Activated B cell treated with CpG ODN at 0.5 μM for 24 hours (primary cell): ENCODE measurements at regions not wholly inside any gene's neighbourhood (a gene's known extent, or its start where the extent isn't known, plus 50 kb on each side); places are given as distances from the start of the nearest gene placed in this dataset.

Source experiments
- ATAC-seq: fragments of 200-7000 bp; cut with Tn5 transposase; one replicate; pipeline ENCODE4 v1.10.0; 2021; ENCODE audit warnings: low read depth, mild to moderate bottlenecking, moderate library complexity
- CTCF ChIA-PET: fragments of 350-600 bp; sonication (Branson Sonifier 250); formaldehyde crosslinking; loops from one replicate; lab custom pipeline; 2021; ENCODE audit warnings: antibody characterized with exemption; lab: Charles Lee
- POLR2A ChIA-PET: fragments of 350-600 bp; sonication (Branson Sonifier 250); formaldehyde crosslinking; loops from one replicate; lab custom pipeline; 2021; ENCODE audit warnings: antibody characterized with exemption; lab: Charles Lee
- DNase-seq: peaks from one replicate; pipeline ENCODE4 v3.0.0; 2022
- H3K27ac Mint-ChIP-seq: one replicate; pipeline ENCODE4 v1.8.0; 2020; ENCODE audit warnings: mixed read lengths
- H3K27me3 Mint-ChIP-seq: one replicate; pipeline ENCODE4 v1.8.0; 2021; ENCODE audit warnings: mixed read lengths
- H3K36me3 Mint-ChIP-seq: one replicate; pipeline ENCODE4 v1.8.0; 2021; ENCODE audit warnings: low read depth, mixed read lengths
- H3K4me1 Mint-ChIP-seq: one replicate; pipeline ENCODE4 v1.8.0; 2021; ENCODE audit warnings: mixed read lengths
- H3K4me3 Mint-ChIP-seq: one replicate; pipeline ENCODE4 v1.8.0; 2020; ENCODE audit warnings: mild to moderate bottlenecking, mixed read lengths
- H3K9me3 Mint-ChIP-seq: one replicate; pipeline ENCODE4 v1.8.0; 2020; ENCODE audit warnings: mixed read lengths
- CTCF ChIP-seq: fragments of 200-600 bp; IDR thresholded peaks from one replicate; pipeline ENCODE4 v1.8.0; 2022; ENCODE audit warnings: antibody characterized with exemption, mild to moderate bottlenecking
- intact Hi-C: fragments of 100-400 bp; cut with micrococcal nuclease; formaldehyde crosslinking; loops from one replicate; pipeline ENCODE4 v1.15.1; 2024

- ATAC-seq (no peak), DNase-seq (no peak)
- TF ChIP-seq CTCF, result no peak
- no peaks in the 10 kb centered on the region for H3K4me1 Mint-ChIP-seq
- H3K9me3 Mint-ChIP-seq, result no peaks in the 10 kb centered on the region
- ChIA-PET CTCF (no interaction called here), POLR2A (no interaction called here)
- H3K27ac Mint-ChIP-seq, result no peak overlapping the region
- no peaks in the 10 kb centered on the region for H3K27me3 Mint-ChIP-seq
- intact Hi-C loops, result no loop called here
- no peaks in the 10 kb centered on the region for H3K36me3 Mint-ChIP-seq
- no peak overlapping the region for H3K4me3 Mint-ChIP-seq
Observed at GRCh38 chr16:49000594-49000993, 281.0 kb downstream of the CBLN1 start.

DNA sequence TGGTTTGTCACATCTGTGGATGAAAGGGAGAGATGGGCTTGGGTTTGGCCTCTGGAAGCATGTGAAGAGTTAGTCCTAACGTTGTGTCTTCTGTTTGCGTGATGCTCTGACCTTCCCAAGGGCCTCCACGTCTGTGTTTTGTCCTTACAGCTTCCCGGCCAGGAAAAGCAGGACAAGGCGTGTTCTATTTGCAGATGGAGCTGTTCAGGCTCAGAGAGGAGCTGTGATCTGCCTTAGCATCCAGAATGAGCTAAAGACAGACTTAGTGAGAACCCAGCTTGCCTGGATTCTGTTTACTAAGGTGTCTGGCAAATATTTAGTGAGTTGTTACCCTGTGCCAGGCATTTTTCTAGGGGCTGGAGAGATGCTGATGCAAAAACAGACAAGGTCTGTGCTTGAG is 282.1 kb downstream of the CBLN1 start:
- H3K27me3 Mint-ChIP-seq, result no peaks in the 10 kb centered on the region
- POLR2A ChIA-PET, result no interaction called here
- H3K4me3 Mint-ChIP-seq, result no peak overlapping the region

GRCh38 chr16:48999044-48999443 is 282.6 kb downstream of the CBLN1 start:
- ATAC-seq, result no peak
- no peaks in the 10 kb centered on the region for H3K9me3 Mint-ChIP-seq
- CTCF ChIA-PET, result no interaction called here
- no peaks in the 10 kb centered on the region for H3K4me1 Mint-ChIP-seq
- intact Hi-C loops, result no loop called here
- no peaks in the 10 kb centered on the region for H3K27me3 Mint-ChIP-seq
- H3K36me3 Mint-ChIP-seq, result no peaks in the 10 kb centered on the region
- no peak for TF ChIP-seq CTCF
- no peak overlapping the region for H3K4me3 Mint-ChIP-seq
- DNase-seq, result no peak
- POLR2A ChIA-PET, result no interaction called here
- H3K27ac Mint-ChIP-seq, result no peak overlapping the region

More for the DNA sequence above, 282.1 kb downstream of the CBLN1 start:
- CTCF ChIA-PET, result no interaction called here
- H3K9me3 Mint-ChIP-seq, result no peaks in the 10 kb centered on the region
- no peak for DNase-seq
- intact Hi-C loops, result no loop called here
- no peaks in the 10 kb centered on the region for H3K4me1 Mint-ChIP-seq
- ATAC-seq, result no peak
- H3K36me3 Mint-ChIP-seq, result no peaks in the 10 kb centered on the region
- no peak overlapping the region for H3K27ac Mint-ChIP-seq
- no peak for TF ChIP-seq CTCF

DNA sequence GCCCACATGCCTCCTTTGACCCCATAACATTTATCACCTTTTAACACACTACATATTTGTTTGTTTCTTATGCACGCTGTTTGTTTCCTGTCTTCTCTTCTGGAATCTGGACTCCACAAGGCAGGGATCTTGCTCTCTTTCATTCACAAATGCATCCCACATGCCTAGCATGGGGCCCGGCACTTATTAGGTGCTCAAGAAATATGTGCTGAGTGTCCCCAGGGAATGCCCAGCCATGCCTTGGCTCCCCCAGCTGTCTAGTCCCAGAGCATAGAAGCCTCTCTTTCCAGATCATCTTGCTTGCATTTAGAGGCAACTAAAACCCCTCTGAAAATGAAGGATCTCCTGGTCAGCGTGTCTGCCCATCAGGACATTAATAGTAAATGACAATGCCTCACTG is 283.7 kb downstream of the CBLN1 start:
- H3K9me3 Mint-ChIP-seq, result no peaks in the 10 kb centered on the region
- DNase-seq (no peak), ATAC-seq (no peak)
- ChIA-PET POLR2A (no interaction called here), CTCF (no interaction called here)
- intact Hi-C loops, result no loop called here
- no peak for TF ChIP-seq CTCF
- H3K27ac Mint-ChIP-seq, result no peak overlapping the region
- H3K4me1 Mint-ChIP-seq, result no peaks in the 10 kb centered on the region
- H3K27me3 Mint-ChIP-seq, result no peaks in the 10 kb centered on the region
- no peak overlapping the region for H3K4me3 Mint-ChIP-seq
- H3K36me3 Mint-ChIP-seq, result no peaks in the 10 kb centered on the region

GRCh38 chr16:48997081-48997615 is 284.5 kb downstream of the CBLN1 start:
- ChIA-PET CTCF (no interaction called here), POLR2A (no interaction called here)
- TF ChIP-seq CTCF, result no peak
- no peak for DNase-seq
- intact Hi-C loops, result no loop called here
- Mint-ChIP-seq H3K36me3 (no peaks in the 10 kb centered on the region), H3K27ac (no peak overlapping the region), H3K27me3 (no peaks in the 10 kb centered on the region), H3K4me3 (no peak overlapping the region), H3K9me3 (no peaks in the 10 kb centered on the region), H3K4me1 (no peaks in the 10 kb centered on the region)
- ATAC-seq, result no peak
